Stomach (tissue), 4 donors: ENCODE measurements at regions not wholly inside any gene's neighbourhood (a gene's known extent, or its start where the extent isn't known, plus 50 kb on each side); places are given as distances from the start of the nearest gene placed in this dataset.

Experiments used
- CTCF ChIP-seq, 7 experiments: fragments of 450-650 bp in 4 of 7; fragments of 200-600 bp in 3 of 7; sonication (generic) in 3 of 7; IDR thresholded peaks; one replicate each; pipeline ENCODE4 v1.5.1; 2016 to 2019; ENCODE audit warnings: antibody characterized with exemption in 7 of 7, control low read depth in 2 of 7, mild to moderate bottlenecking in 1 of 7
- POLR2A ChIP-seq, 4 donors: fragments of 450-650 bp; IDR thresholded peaks; one replicate each; pipeline ENCODE4 v1.6.1; 2016; ENCODE audit warnings: antibody characterized with exemption in 4 of 4, control low read depth in 2 of 4, mild to moderate bottlenecking in 1 of 4, moderate library complexity in 1 of 4

- TF ChIP-seq CTCF (IDR thresholded peaks at IDR 0.05), result no peak
- TF ChIP-seq POLR2A (IDR thresholded peaks at IDR 0.05), result no peak
These were observed 586.8 kb downstream of the RFPL4B start for GRCh38 chr6:112933947-112934346.
